Activated naive CD8-positive, alpha-beta T cell treated with anti-CD3 and anti-CD28 coated beads, Interleukin-2, amount 50 U/mL, for 16 hours (primary cell): ENCODE measurements at regions not wholly inside any gene's neighbourhood (a gene's known extent, or its start where the extent isn't known, plus 50 kb on each side); places are given as distances from the start of the nearest gene placed in this dataset.
"Not testable (repeated sequence)": the region's sequence is repeated elsewhere in the genome, so short reads cannot be mapped to it uniquely, and the experiment has no call there.

Experiments used
- DNase-seq: peaks from one replicate; pipeline ENCODE4 v3.0.0-alpha.2; 2020; ENCODE audit warnings: low read depth, low spot score

GRCh38 chr13:108077284-108077683 lies 138.1 kb downstream of the LIG4 start:
- DNase-seq = no peak

- DNase-seq = not testable (repeated sequence)
Measured at GRCh38 chr13:108074429-108074828, 140.9 kb downstream of the LIG4 start.

- no peak for DNase-seq
Measured at GRCh38 chr13:108070925-108071324, 144.4 kb downstream of the LIG4 start.

- no peak for DNase-seq
Measured at GRCh38 chr13:108070491-108070890, 144.8 kb downstream of the LIG4 start.

- DNase-seq = no peak
Measured at GRCh38 chr13:108069521-108070210, 145.7 kb downstream of the LIG4 start.

- DNase-seq = not testable (repeated sequence)
Measured at GRCh38 chr13:108064372-108064771, 151.0 kb downstream of the LIG4 start.

- no peak for DNase-seq
Measured at GRCh38 chr13:108060111-108060510, 155.2 kb downstream of the LIG4 start.

GRCh38 chr13:108056278-108056677 lies 159.1 kb downstream of the LIG4 start:
- DNase-seq = no peak

- no peak for DNase-seq
Measured at GRCh38 chr13:108049211-108049610, 166.1 kb downstream of the LIG4 start.

GRCh38 chr13:108044954-108045353 lies 170.4 kb downstream of the LIG4 start:
- DNase-seq = no peak

GRCh38 chr13:108042866-108043265 lies 172.5 kb downstream of the LIG4 start:
- DNase-seq = not testable (repeated sequence)

GRCh38 chr13:108037348-108037747 lies 178.0 kb downstream of the LIG4 start:
- DNase-seq = no peak

- DNase-seq = no peak
Measured at GRCh38 chr13:108036411-108036932, 178.9 kb downstream of the LIG4 start.

- no peak for DNase-seq
Measured at GRCh38 chr13:108034909-108035410, 180.4 kb downstream of the LIG4 start.

- no peak for DNase-seq
Measured at GRCh38 chr13:108033800-108034707, 181.3 kb downstream of the LIG4 start.

GRCh38 chr13:108031865-108032264 lies 183.5 kb downstream of the LIG4 start:
- DNase-seq = no peak

GRCh38 chr13:108030769-108031168 lies 184.6 kb downstream of the LIG4 start:
- no peak for DNase-seq

GRCh38 chr13:108026680-108027410 lies 188.5 kb downstream of the LIG4 start:
- no peak for DNase-seq

GRCh38 chr13:108020027-108020426 lies 195.3 kb downstream of the LIG4 start:
- DNase-seq = no peak

- no peak for DNase-seq
Measured at GRCh38 chr13:108018371-108018870, 196.9 kb downstream of the LIG4 start.

GRCh38 chr13:108006619-108007018 lies 208.7 kb downstream of the LIG4 start:
- no peak for DNase-seq
